NCI-H460 (cell line): ENCODE measurements at regions not wholly inside any gene's neighbourhood (a gene's known extent, or its start where the extent isn't known, plus 50 kb on each side); places are given as distances from the start of the nearest gene placed in this dataset.

Experiments used
- DNase-seq: peaks from one replicate; pipeline ENCODE4 v3.0.0-alpha.2; 2016; ENCODE audit warnings: low read depth; ENCODE audit errors: extremely low read depth
- small RNA-seq, 2 experiments: library from RNA; depleted of rRNA; stranded (forward); fragments of <200 nt; gene quantifications; one replicate each; pipeline ENCODE3, GENCODE V24; 2014

DNA sequence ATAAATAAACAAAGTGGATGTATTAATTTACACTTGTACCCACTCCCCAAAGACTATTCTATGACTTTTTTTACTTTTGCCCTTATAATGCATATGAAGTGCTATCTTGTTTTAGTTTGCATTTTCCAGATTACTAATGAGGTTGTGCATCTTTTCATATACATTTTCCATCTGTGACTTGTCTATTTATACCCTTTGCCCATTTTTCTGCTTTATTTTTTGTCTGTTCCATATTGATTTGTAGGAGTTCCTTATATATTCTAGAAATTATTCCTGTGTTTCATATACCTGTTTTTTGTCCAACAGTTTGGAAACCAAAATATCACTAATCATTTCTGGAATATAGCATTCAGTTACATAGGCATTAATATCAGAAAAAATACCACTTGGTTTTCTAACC, 54.0 kb upstream of the SLC30A5 start:
- DNase-seq = no peak

GRCh38 chr5:69042500-69042899, 51.3 kb upstream of the SLC30A5 start:
- no peak for DNase-seq

DNA sequence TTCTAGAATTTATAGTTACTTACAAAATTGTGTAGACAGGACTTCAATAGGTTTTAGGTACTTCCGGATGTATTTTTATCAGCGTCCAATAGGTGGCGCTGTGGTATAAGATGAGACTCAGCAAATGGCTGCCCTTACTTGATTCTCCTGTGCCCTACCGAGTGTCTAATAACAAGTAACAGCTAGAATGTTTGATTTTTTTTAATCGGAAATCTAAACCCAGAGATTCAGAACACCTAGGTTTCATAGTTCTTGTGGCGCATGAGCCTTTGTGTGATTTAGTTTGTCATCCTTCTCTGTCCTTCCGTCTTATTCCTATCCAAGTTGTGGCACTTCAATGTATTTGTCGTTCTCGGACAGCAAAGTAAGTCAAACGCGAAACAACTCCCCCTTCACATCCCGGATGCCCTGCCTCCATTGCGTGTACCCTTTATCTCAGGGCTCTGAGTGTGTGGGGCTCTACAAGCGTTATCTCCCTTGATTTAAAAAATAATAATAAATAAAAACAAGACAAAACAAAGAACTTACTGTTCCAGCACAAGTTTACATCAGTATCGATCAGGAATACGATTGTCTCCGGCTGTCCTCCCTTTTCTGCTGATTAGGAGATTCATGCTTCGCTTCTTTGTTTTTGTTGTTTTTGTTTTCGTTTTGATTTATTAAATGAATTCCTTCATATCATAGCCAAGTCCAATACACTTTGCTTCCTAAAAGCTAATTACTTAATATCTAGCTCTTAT, 50.7 kb upstream of the SLC30A5 start:
- peak; percentile 92 for DNase-seq

- no peak for DNase-seq
These were observed 50.2 kb upstream of the SLC30A5 start for GRCh38 chr5:69043655-69043996.

Small RNA genes lying in the stretch of these regions (small RNA-seq; reads per million reads assigned to genes)
- gene RF00096 = 0 to 0.17 reads per million in 2 experiments
- 0 to 0.06 reads per million in 2 experiments for gene RN7SKP251
- gene VWA8P1 = 0 reads per million in 2 experiments
